NCI-H748 (cell line): ENCODE measurements at regions not wholly inside any gene's neighbourhood (a gene's known extent, or its start where the extent isn't known, plus 50 kb on each side); places are given as distances from the start of the nearest gene placed in this dataset.

Experiments
- DNase-seq: peaks from one replicate; lab custom pipeline; 2025; ENCODE audit not compliant: unreplicated experiment; lab: John Stamatoyannopoulos, UW

- no peak for DNase-seq
Observed at GRCh38 chr5:159385536-159385935, 55.2 kb upstream of the IL12B start.

- DNase-seq: no peak
Observed at GRCh38 chr5:159386028-159386711, 55.9 kb upstream of the IL12B start.

DNA sequence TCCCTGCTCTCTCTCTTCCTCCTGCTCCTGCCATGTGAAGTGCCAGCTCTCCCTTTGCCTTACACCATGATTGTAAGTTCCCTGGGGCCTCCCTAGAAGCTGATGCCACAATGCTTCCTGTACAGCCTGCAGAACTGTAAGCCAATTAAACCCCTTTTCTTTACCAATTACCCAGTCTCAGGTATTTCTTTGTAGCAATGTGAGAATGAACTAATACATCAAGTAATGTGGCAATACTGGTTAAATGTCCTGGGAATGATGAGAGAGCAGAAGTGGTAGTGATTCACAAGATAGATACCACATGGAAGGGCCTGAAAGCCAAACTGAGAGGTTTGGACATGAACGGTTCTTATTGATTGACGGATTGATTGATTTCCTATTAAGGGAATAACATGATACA is 62.6 kb upstream of the IL12B start:
- DNase-seq: no peak

DNA sequence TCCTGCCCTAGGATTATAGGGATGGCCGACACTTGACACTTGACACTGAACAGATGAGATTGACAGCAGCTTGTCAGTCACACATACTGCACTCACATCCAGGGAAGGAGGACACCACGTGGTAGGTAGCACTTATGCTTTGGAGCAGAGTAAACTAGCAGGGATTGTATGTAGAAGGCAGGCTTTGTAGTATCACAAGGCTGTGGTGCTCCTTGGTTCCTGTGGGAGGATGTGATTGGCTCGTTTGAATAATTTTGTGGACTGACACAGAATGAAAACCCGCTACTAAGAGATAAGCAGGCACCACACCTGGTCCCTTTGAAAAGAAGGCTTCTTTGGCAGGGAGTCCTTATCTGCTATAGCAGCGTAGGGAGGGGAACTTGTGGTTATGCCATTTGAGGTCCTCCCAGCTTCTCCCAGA is 63.6 kb upstream of the IL12B start:
- no peak for DNase-seq

DNA sequence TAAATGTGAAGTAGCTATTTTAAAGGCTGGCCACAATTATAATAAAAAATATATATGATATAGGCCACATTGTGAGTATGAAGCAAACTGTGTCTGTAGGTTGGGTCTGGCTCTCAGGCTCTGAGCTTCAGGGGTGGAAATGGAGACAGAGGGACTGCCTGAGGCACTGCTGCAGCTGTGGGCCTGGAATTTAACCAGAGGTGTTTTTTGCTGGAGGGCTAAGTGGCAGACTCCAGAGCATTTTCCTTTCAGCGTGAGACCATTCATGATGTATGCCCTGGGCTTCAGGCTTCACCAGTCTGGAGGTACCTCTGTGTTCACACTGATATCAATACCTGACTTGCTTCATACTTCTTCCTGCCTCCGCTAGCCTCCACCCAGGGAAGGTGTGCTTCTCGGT is 64.9 kb upstream of the IL12B start:
- no peak for DNase-seq

- DNase-seq: no peak
Observed at GRCh38 chr5:159398936-159399335, 68.6 kb upstream of the IL12B start.

DNA sequence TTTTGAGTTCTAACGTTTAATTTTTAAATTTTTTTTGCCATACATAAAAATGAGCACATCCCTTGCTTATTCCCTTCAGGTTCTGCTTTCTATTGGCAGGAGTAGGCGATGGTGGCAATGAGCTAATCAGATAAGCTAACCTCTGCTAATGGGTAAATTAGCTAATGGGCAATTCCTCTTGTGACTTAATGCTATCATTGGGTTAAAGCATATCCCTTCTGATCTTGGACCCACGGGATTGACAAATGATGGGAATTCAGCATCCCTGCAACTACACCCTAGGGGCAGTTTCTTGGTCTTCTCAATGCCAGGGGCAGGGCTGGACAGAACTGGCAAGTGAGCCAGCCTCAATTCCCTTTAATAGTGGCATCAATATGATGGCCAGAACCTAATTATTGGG is 70.2 kb upstream of the IL12B start:
- DNase-seq: no peak

DNA sequence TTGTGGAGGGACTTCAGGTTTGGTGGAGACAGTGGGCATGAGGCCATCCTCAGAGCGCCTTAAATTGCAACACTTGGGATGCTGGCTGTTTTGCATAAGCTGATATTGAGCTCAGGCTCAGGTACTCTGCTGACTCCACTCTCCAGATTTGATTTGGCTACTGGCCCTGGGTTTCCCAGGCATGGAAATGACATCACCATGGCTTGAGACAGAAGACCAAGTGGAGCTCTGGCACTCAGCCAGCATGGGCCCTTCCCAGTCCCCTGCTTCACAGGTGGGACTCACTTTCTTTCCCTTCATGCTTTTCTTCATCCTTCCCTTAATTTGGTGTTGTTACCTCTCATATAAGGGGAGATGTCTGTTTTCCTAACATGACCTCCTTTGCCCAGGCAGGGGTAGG is 72.0 kb upstream of the IL12B start:
- peak; percentile 41 for DNase-seq

DNA sequence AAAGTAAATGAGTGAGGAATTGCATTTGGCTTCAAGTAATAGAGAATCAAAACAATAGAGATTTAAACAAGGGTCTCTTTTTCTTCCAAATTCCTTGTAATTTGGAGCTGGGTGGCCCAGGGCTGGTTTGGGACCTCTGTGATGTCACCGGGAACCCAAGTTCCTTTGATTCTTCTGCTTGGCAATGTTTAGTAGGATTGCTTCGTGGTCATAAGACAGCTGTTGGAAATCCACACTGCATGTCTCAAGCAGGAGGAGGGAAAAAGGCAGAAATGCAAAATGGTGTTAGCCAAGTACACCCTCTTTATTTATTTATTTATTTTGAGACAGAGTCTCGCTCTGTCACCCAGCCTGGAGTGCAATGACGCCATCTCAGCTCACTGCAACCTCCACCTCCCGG is 72.6 kb upstream of the IL12B start:
- no peak for DNase-seq

DNA sequence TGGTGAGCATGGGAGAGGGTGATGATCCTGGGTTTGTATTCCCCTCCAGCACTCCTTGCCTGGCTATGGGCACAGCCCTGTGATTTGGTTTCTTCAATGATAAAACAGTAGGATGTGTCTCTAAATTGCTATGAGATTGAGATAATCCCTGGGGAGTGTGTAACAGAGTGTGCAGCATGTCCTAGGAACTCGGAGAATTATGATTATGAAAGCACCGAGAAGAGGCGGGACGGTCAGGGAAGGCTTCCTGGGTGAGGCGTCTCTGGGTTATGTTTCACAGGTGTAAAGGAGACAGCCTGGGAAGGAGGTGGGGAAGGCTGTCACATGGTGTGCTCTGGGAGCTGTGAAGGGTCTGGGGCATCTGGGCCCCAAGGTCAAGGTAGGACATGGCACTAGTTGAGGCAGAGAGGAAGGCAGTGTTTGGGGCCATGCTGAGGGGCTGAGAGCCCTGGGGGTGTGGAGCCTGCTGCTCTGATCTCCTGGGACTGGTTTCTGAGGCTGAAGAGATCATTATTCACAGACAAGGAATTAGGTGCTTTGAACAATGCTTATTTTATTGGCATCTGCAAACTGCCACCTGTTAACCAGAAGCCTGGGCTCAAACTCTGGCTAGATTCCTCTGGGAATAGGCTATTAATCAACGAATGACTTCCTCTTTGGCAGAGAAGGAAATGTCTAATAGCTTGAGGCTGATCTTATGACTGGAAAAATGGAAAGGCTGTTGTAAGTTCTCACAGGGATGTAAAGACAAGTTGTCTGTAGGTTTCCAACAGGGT is 73.8 kb upstream of the IL12B start:
- DNase-seq: peak; percentile 4

- no peak for DNase-seq
Observed at GRCh38 chr5:159405611-159406031, 75.3 kb upstream of the IL12B start.

GRCh38 chr5:159406571-159406970 is 76.3 kb upstream of the IL12B start:
- DNase-seq: no peak

DNA sequence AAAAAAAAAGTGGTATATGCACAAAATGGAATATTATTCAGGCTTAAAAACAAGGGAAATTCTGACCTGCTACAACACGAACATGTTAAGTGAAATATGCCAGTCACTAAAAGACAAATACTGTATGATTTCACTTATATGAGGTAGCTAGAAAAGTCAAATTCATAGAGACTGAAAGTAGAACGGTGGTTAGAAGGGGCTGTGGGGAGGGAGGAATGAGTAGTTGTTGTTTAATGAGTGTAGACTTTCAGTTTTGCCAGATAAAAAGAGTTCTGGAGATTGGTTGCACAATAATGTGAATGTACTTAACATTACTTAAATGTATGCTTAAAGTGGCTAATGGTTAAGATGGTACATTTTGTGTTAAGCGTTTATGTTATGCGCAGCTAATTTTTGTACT is 79.5 kb upstream of the IL12B start:
- no peak for DNase-seq

- DNase-seq: no peak
Observed at GRCh38 chr5:159410480-159410879, 80.2 kb upstream of the IL12B start.

DNA sequence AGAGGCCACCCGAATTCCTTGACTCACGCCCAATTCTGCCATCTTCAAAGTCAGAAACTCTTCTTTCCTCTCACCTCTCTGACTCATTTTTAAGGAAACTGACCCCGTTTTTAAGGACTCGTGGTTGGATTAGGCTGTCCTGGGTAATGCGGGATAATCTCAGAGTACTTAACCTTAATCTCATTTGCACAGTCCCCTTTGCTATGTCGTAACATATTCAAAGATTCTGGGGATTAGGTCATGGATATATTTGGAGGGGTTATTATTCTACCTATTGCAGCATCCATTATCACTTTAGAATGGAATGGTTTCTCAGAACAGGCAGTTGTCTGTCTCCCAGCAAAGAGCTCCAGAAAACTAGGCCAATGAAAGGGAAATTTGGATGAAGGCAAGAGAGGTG is 80.8 kb upstream of the IL12B start:
- no peak for DNase-seq

DNA sequence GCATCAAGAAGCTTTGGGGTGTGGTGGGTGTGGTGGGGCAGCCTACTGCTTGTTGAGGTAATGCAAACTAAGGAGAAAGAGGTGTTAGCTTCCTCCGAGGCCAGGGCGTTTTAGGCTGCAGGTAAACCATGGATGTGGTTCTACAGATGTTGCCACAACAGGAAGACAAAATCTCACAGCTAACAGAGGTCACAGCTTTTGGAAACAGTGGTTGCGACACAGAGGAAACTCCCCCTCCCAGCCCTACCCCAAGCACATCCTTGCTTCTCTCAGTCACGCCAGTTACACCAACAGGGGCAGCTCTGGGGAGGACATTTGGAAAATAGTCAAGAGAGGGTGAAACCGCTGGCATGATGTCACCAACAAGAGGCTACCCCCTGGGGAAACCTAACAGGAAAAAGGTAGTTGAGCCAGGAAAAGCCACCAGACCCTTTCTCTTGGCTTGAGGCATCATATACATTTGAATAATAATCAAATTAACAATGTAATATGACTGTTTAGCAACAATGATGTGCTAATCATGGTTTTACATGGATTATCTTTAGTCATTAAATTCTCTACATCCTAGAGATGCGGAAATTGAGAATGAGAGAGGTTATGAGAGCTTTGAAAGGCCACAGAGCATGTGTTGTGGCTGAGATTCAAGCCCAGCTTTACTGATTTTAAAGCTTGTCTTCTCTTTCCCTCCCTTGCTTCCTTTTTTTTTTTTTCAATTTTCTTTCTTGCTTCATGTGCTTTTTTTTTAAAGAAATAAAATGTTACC is 82.2 kb upstream of the IL12B start:
- no peak for DNase-seq

DNA sequence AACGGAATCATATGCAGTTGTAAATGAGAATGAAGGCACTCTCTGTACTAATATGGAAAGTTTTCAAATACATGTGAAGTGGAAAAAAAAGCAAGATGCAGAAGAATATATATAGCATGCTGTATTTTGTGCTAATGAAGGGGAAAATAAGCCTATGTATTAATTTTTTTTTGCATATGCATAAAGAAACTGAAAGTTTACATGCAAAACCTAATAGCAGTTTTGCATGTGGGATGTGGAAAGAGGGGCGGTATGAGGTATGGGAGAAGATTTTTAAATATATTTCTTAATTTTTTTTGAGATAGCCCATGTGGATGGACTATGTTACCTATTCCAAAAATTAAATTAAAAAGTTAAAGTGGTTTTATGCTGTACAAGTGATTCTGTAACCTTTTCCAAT is 83.7 kb upstream of the IL12B start:
- no peak for DNase-seq

GRCh38 chr5:159415301-159415937 is 85.1 kb upstream of the IL12B start:
- no peak for DNase-seq

GRCh38 chr5:159416438-159416837 is 86.2 kb upstream of the IL12B start:
- peak; percentile 12 for DNase-seq

- no peak for DNase-seq
Observed at GRCh38 chr5:159417170-159417569, 86.9 kb upstream of the IL12B start.

DNA sequence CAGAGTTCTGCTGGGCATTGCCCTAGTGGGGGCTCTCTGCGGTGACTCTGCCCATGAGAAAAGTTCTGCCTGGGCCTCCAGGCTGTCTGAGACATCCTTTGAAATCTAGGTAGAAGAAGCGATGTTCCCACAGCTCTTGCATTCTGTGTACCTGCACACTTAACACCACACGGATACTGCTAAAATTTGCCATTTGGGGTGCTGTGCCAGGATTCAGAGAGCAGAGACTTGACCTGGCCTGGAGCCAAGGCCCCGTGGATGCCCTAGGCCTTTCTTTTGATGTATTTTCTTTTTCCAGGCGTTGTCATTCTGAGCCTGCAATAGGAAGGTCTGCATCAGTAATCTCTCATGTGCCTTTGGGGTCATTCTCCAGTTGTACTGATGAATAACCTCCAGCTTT is 89.3 kb upstream of the IL12B start:
- DNase-seq: no peak

DNA sequence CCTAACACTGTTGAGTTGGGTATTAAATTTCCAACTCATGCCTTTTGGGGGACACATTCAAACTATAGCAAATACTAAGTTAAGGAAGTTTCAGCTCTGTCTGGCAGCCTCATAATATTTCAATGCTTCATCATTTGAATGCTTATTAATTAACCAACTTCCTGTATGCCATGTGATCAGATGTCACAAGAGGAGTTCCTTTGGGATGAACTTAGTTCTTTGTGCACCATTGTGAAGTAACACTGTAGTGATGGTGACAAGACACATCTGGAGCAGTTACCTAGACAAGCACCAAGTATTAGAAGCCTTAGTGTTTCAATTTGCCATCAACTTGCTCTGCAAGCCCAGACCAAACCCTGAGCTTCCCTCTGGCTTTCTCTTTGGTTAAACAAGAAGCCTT is 90.7 kb upstream of the IL12B start:
- no peak for DNase-seq
